ENCODE measurements at regions not wholly inside any gene's neighbourhood (a gene's known extent, or its start where the extent isn't known, plus 50 kb on each side); places are given as distances from the start of the nearest gene placed in this dataset.

DNA sequence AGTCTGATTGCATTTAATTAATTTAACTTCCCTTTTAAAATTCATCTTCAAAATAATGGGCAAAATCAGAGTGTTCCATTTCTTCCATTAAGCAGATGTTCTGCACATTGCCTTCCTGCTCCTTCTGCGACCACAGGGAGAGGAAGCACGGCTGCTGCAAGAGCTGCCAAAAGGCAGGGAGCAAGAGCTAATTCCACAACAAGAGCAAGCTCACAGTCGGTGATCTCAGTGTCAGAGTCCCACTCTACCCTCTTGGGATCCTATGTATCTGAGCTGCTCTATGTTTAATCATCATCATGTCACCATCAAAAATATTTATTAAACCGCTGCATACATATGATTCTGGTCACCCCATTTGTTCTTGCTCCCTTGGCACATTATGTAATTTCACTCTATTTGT is 255.3 kb upstream of the CAMK1G start:
- intact Hi-C loops (cut with DNase I): no loop called here
- no peak for DNase-seq (ENCODE audit: extremely low spot score)

DNA sequence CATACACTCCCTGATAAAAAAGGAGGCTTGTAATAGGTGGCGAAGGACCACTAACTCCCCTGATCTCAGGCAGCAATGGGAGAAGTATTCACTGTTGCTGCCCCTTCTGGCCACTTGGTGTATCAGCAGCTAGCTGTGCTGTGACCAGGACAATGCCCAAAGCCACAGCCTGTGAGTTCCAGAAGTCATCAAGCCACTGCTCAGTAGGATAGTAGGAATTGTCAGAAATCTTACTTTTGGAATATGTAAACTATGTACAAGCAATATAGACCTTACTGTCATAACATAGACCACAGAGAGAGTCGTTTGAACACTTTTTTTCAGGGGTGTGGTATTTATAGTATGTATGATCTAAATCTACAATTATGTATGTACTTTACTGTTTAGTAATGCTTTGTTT is 248.3 kb upstream of the CAMK1G start:
- intact Hi-C loops (cut with DNase I): no loop called here
- Histone ChIP-seq H3K9me3 (no peaks in the 10 kb centered on the region), H3K4me1 (no peaks in the 10 kb centered on the region), H3K27me3 (no peaks in the 10 kb centered on the region), H3K36me3 (no peaks in the 10 kb centered on the region), H3K4me3 (no peak overlapping the region), H3K27ac (replicated peaks in 1 of 4) (no peak overlapping the region)
- TF ChIP-seq POLR2AphosphoS5 (IDR thresholded peaks at IDR 0.05) (no peak), POLR2A (IDR thresholded peaks at IDR 0.05; ENCODE audit: low read depth) (no peak), EP300 (IDR thresholded peaks at IDR 0.05) (no peak)
- TF ChIP-seq, protein P1, sequence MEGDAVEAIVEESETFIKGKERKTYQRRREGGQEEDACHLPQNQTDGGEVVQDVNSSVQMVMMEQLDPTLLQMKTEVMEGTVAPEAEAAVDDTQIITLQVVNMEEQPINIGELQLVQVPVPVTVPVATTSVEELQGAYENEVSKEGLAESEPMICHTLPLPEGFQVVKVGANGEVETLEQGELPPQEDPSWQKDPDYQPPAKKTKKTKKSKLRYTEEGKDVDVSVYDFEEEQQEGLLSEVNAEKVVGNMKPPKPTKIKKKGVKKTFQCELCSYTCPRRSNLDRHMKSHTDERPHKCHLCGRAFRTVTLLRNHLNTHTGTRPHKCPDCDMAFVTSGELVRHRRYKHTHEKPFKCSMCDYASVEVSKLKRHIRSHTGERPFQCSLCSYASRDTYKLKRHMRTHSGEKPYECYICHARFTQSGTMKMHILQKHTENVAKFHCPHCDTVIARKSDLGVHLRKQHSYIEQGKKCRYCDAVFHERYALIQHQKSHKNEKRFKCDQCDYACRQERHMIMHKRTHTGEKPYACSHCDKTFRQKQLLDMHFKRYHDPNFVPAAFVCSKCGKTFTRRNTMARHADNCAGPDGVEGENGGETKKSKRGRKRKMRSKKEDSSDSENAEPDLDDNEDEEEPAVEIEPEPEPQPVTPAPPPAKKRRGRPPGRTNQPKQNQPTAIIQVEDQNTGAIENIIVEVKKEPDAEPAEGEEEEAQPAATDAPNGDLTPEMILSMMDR (IDR thresholded peaks at IDR 0.05): peak in 2 of 3 experiments; percentile 23 to 51
- WGBS: 57% methylated on average over 2 of the region's 2 CpGs
- no peak for DNase-seq (ENCODE audit: extremely low spot score)

More for the DNA sequence above, 255.3 kb upstream of the CAMK1G start:
- 28% methylated on average over 4 of the region's 4 CpGs for WGBS
- Histone ChIP-seq H3K9me3 (no peaks in the 10 kb centered on the region), H3K27ac (replicated peaks in 1 of 4) (no peak overlapping the region), H3K27me3 (no peaks in the 10 kb centered on the region), H3K36me3 (no peaks in the 10 kb centered on the region), H3K4me1 (peaks cover 0 to 3% (median 0%) of the 10 kb centered on the region in 4 donors), H3K4me3 (no peak overlapping the region)
- TF ChIP-seq, protein P1 (IDR thresholded peaks at IDR 0.05): no peak

DNA sequence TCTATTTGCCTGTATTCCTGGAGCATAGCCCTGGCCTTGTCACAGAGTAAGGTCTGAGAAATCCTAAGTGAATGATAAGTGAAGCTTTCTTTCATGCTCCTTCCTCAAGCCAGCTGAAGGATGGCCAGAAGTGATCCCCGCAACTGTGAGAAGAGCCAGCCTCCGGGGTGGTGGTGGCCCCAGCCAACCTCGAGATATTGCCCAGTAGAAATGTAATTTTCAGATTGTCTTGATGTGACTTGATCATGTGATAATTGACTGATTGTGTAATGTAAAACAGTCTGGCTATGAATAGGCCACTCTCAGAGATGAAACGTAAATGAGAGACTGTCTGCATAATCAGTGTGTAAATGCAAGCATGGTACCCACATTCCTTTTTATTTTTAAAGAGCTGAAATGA is 242.4 kb upstream of the CAMK1G start:
- TF ChIP-seq POLR2AphosphoS5 (IDR thresholded peaks at IDR 0.05): no peak
- TF ChIP-seq EP300 (IDR thresholded peaks at IDR 0.05): no peak
- TF ChIP-seq POLR2A (IDR thresholded peaks at IDR 0.05; ENCODE audit: low read depth): no peak
- TF ChIP-seq, protein P1 (IDR thresholded peaks at IDR 0.05): no peak
- WGBS: 34% methylated on average over 4 of the region's 4 CpGs
- no peaks in the 10 kb centered on the region for H3K4me1 ChIP-seq
- H3K36me3 ChIP-seq: no peaks in the 10 kb centered on the region
- no peak overlapping the region for H3K27ac ChIP-seq (replicated peaks in 1 of 4)
- intact Hi-C loops (cut with DNase I): no loop called here
- H3K27me3 ChIP-seq: peaks cover 0 to 6% (median 0%) of the 10 kb centered on the region in 4 donors
- H3K4me3 ChIP-seq: no peak overlapping the region
- H3K9me3 ChIP-seq: no peaks in the 10 kb centered on the region
- no peak for DNase-seq (ENCODE audit: extremely low spot score)

DNA sequence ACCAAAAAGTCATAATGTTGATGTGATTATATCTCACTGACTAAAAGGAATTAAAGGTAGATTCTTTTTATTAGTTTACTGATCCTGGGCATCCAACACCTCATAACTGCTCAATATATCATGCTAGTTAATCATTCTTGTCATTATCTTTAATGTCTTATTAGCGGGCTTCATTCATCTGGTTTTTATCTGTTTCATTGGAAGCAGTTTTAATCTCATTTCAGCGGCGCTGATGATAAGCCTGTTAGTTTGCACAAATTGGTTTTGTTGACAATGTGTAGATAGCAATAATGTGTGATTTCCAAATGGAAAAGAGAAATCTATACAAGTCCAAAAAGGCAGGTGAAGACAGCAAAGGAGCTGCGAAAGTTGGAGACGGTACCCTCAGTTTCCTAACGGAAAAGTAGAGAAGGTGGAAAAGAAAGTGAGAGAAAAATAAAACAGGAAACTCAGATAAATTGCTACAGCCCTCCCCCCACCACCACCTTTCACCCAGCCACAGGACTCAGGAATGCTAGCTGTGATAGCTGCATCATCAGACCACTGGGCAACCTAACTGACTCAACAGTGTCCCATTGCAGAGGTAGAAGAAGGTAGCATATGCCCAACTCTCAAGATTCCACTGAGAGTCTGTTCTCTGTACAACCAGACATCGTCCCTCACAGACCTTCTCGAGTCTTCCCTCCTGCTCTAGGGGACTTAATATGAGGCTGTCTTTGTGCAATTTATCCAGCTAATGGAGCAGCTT is 241.7 kb upstream of the CAMK1G start:
- H3K4me3 ChIP-seq: no peak overlapping the region
- no peak overlapping the region for H3K27ac ChIP-seq (replicated peaks in 1 of 4)
- peaks cover 0 to 6% (median 0%) of the 10 kb centered on the region in 4 donors for H3K27me3 ChIP-seq
- no peaks in the 10 kb centered on the region for H3K36me3 ChIP-seq
- WGBS: 83% methylated on average over 8 of the region's 8 CpGs
- TF ChIP-seq EP300 (IDR thresholded peaks at IDR 0.05) (no peak), POLR2A (IDR thresholded peaks at IDR 0.05; ENCODE audit: low read depth) (no peak), POLR2AphosphoS5 (IDR thresholded peaks at IDR 0.05) (no peak)
- TF ChIP-seq, protein P1 (IDR thresholded peaks at IDR 0.05): no peak
- no peak for DNase-seq (ENCODE audit: extremely low spot score)
- H3K9me3 ChIP-seq: no peaks in the 10 kb centered on the region
- H3K4me1 ChIP-seq: no peaks in the 10 kb centered on the region
- intact Hi-C loops (cut with DNase I): no loop called here
